ENCODE measurements at regions not wholly inside any gene's neighbourhood (a gene's known extent, or its start where the extent isn't known, plus 50 kb on each side); places are given as distances from the start of the nearest gene placed in this dataset.

DNA sequence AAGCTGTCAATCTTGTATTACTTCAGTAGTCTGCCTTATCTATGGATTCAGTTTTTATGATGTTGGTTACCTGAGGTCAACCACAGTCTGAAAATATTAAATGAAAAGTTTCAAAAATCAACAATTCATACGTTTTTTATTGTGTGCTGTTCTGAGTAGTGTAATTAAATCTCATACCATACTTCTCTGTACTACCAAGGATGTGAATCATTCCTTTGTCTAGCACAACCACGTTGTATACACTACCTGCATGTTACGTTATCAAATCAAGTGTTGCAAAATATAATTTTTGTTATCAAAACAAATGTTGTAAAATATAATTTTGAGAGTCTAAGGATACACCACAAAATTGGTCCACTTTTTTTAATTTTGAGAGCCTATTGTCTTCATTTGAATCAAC lies 590.2 kb upstream of the SETBP1 start:
- TF ChIP-seq, protein P1, sequence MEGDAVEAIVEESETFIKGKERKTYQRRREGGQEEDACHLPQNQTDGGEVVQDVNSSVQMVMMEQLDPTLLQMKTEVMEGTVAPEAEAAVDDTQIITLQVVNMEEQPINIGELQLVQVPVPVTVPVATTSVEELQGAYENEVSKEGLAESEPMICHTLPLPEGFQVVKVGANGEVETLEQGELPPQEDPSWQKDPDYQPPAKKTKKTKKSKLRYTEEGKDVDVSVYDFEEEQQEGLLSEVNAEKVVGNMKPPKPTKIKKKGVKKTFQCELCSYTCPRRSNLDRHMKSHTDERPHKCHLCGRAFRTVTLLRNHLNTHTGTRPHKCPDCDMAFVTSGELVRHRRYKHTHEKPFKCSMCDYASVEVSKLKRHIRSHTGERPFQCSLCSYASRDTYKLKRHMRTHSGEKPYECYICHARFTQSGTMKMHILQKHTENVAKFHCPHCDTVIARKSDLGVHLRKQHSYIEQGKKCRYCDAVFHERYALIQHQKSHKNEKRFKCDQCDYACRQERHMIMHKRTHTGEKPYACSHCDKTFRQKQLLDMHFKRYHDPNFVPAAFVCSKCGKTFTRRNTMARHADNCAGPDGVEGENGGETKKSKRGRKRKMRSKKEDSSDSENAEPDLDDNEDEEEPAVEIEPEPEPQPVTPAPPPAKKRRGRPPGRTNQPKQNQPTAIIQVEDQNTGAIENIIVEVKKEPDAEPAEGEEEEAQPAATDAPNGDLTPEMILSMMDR (IDR thresholded peaks at IDR 0.05) = no peak
- no peak for TF ChIP-seq POLR2A (IDR thresholded peaks at IDR 0.05)
- TF ChIP-seq POLR2AphosphoS5 (IDR thresholded peaks at IDR 0.05) = no peak
